SK-N-SH treated with all-trans-retinoic acid at 6 μM for 48 hours (cell line): ENCODE measurements at regions not wholly inside any gene's neighbourhood (a gene's known extent, or its start where the extent isn't known, plus 50 kb on each side); places are given as distances from the start of the nearest gene placed in this dataset.

Source experiments
- BACH2 ChIP-seq: fragments of 250-450 bp; sonication (Bioruptor Pico); IDR thresholded peaks from 2 replicates; pipeline ENCODE4 v1.9.0; 2021; ENCODE audit warnings: mild to moderate bottlenecking, borderline replicate concordance
- ISL1 ChIP-seq: fragments of 250-450 bp; sonication (Bioruptor Pico); IDR thresholded peaks from 2 replicates; pipeline ENCODE4 v2.1.2; 2022; ENCODE audit warnings: mild to moderate bottlenecking, moderate library complexity
- SNAI2 ChIP-seq: fragments of 250-450 bp; sonication (Bioruptor Pico); IDR thresholded peaks from 2 replicates; pipeline ENCODE4 v1.5.0; 2020; ENCODE audit warnings: mild to moderate bottlenecking, moderate library complexity
- TCF4 ChIP-seq: fragments of 250-450 bp; sonication (Bioruptor Pico); IDR thresholded peaks from 2 replicates; pipeline ENCODE4 v1.8.0; 2021; ENCODE audit warnings: mild to moderate bottlenecking, moderate library complexity, borderline replicate concordance
- ZFP3 ChIP-seq: fragments of 250-450 bp; sonication (Bioruptor Pico); IDR thresholded peaks from 2 replicates; pipeline ENCODE4 v1.5.0; 2020; ENCODE audit warnings: mild to moderate bottlenecking, moderate library complexity
- ZNF565 ChIP-seq: fragments of 450-650 bp; formaldehyde crosslinking; conservative IDR thresholded peaks from 2 replicates; pipeline ENCODE4 v1.5.0; 2020; ENCODE audit warnings: low read depth, mild to moderate bottlenecking, moderate library complexity
- ZNF70 ChIP-seq: fragments of 450-650 bp; formaldehyde crosslinking; IDR thresholded peaks from 2 replicates; pipeline ENCODE4 v1.5.0; 2020; ENCODE audit warnings: mild to moderate bottlenecking, moderate library complexity
- TF ChIP-seq, protein P1 (sequence below): fragments of 250-450 bp; sonication (Bioruptor Pico); IDR thresholded peaks from 2 replicates; pipeline ENCODE4 v1.8.0; 2021; ENCODE audit warnings: low read depth, mild to moderate bottlenecking, moderate library complexity, borderline replicate concordance
- TF ChIP-seq, protein P2 (sequence below): fragments of 250-450 bp; sonication (Bioruptor Pico); IDR thresholded peaks from 2 replicates; pipeline ENCODE4 v1.8.0; 2020; ENCODE audit warnings: mild to moderate bottlenecking, moderate library complexity, borderline replicate concordance
- TF ChIP-seq, protein P3 (sequence below): fragments of 250-450 bp; sonication (Bioruptor Pico); IDR thresholded peaks from 2 replicates; pipeline ENCODE4 v1.5.1; 2020; ENCODE audit warnings: low read depth, mild to moderate bottlenecking, moderate library complexity
- TF ChIP-seq, protein P4 (sequence below): fragments of 250-450 bp; sonication (Bioruptor Pico); IDR thresholded peaks from 2 replicates; pipeline ENCODE4 v1.5.1; 2021; ENCODE audit warnings: mild to moderate bottlenecking, moderate library complexity

DNA sequence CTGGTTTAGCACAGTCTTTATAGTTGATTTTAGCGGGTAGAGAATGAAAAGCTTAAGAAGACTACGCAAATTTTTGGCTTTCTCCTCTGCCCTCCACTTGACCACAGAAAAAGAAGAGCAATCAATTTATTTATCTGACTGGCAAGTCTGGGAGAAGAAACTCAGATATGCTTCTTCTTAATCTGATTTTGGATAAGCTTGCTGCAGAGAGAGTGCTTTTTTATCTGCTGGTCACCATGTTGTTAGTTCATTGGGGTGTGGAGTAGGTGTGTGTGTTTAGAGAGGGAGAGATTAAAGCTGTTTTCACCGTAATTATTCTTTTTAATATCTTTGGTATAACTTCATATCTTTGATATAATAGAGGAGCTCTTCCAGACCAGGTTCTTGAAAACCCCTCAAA lies 471.4 kb upstream of the SLC10A2 start:
- TF ChIP-seq ZFP3 (CRISPR knock-in tag) (no peak), TCF4 (CRISPR knock-in tag) (no peak), ISL1 (CRISPR knock-in tag) (no peak), ZNF565 (no peak), SNAI2 (CRISPR knock-in tag) (no peak), BACH2 (CRISPR knock-in tag) (no peak), ZNF70 (CRISPR knock-in tag) (no peak)
- TF ChIP-seq, protein P1, sequence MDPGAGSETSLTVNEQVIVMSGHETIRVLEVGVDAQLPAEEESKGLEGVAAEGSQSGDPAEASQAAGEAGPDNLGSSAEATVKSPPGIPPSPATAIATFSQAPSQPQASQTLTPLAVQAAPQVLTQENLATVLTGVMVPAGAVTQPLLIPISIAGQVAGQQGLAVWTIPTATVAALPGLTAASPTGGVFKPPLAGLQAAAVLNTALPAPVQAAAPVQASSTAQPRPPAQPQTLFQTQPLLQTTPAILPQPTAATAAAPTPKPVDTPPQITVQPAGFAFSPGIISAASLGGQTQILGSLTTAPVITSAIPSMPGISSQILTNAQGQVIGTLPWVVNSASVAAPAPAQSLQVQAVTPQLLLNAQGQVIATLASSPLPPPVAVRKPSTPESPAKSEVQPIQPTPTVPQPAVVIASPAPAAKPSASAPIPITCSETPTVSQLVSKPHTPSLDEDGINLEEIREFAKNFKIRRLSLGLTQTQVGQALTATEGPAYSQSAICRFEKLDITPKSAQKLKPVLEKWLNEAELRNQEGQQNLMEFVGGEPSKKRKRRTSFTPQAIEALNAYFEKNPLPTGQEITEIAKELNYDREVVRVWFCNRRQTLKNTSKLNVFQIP (CRISPR knock-in tag): no peak
- TF ChIP-seq, protein P2, sequence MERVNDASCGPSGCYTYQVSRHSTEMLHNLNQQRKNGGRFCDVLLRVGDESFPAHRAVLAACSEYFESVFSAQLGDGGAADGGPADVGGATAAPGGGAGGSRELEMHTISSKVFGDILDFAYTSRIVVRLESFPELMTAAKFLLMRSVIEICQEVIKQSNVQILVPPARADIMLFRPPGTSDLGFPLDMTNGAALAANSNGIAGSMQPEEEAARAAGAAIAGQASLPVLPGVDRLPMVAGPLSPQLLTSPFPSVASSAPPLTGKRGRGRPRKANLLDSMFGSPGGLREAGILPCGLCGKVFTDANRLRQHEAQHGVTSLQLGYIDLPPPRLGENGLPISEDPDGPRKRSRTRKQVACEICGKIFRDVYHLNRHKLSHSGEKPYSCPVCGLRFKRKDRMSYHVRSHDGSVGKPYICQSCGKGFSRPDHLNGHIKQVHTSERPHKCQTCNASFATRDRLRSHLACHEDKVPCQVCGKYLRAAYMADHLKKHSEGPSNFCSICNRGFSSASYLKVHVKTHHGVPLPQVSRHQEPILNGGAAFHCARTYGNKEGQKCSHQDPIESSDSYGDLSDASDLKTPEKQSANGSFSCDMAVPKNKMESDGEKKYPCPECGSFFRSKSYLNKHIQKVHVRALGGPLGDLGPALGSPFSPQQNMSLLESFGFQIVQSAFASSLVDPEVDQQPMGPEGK (CRISPR knock-in tag): no peak
- TF ChIP-seq, protein P3, sequence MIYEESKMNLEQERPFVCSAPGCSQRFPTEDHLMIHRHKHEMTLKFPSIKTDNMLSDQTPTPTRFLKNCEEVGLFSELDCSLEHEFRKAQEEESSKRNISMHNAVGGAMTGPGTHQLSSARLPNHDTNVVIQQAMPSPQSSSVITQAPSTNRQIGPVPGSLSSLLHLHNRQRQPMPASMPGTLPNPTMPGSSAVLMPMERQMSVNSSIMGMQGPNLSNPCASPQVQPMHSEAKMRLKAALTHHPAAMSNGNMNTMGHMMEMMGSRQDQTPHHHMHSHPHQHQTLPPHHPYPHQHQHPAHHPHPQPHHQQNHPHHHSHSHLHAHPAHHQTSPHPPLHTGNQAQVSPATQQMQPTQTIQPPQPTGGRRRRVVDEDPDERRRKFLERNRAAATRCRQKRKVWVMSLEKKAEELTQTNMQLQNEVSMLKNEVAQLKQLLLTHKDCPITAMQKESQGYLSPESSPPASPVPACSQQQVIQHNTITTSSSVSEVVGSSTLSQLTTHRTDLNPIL: no peak
- TF ChIP-seq, protein P4, sequence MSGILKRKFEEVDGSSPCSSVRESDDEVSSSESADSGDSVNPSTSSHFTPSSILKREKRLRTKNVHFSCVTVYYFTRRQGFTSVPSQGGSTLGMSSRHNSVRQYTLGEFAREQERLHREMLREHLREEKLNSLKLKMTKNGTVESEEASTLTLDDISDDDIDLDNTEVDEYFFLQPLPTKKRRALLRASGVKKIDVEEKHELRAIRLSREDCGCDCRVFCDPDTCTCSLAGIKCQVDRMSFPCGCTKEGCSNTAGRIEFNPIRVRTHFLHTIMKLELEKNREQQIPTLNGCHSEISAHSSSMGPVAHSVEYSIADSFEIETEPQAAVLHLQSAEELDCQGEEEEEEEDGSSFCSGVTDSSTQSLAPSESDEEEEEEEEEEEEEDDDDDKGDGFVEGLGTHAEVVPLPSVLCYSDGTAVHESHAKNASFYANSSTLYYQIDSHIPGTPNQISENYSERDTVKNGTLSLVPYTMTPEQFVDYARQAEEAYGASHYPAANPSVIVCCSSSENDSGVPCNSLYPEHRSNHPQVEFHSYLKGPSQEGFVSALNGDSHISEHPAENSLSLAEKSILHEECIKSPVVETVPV (CRISPR knock-in tag): no peak
